K562 (cell line): ENCODE measurements at regions not wholly inside any gene's neighbourhood (a gene's known extent, or its start where the extent isn't known, plus 50 kb on each side); places are given as distances from the start of the nearest gene placed in this dataset.

Source experiments
- ATAC-seq: fragments of 200-7000 bp; cut with Tn5 transposase; 3 replicates; pipeline ENCODE4 v1.9.1; 2020; ENCODE audit warnings: moderate library complexity
- BruUV-seq: library from RNA; stranded (reverse); fragments of 400-500 nt; replicated peaks from 2 replicates; lab custom pipeline; 2021; lab: Mats Ljungman, UMichigan
- CTCF ChIA-PET: fragments of 300-600 bp; formaldehyde crosslinking; extraction: SDS; loops from one replicate; lab custom pipeline; 2021; ENCODE audit warnings: low intra/inter-chr PET ratio; lab: Yijun Ruan, JAX
- POLR2A ChIA-PET: fragments of 300-600, 350-650 bp; sonication (Branson Sonifier 250); formaldehyde crosslinking; extraction: SDS; loops from one replicate; lab custom pipeline; 2021; ENCODE audit warnings: antibody characterized with exemption, inconsistent platforms; lab: Yijun Ruan, JAX
- DNase-seq, 4 experiments: peaks; one replicate each; pipeline versions ENCODE4 v3.0.0 to v3.0.0-alpha.2; 2011 to 2018; ENCODE audit warnings: low spot score in 3 of 4, mixed read lengths in 3 of 4; ENCODE audit errors: extremely low read depth in 1 of 4
- FAIRE-seq: peaks from 2 replicates; lab custom pipeline; 2011; peaks lifted over from hg19 to GRCh38; lab: Jason Lieb, UNC
- H2AFZ ChIP-seq: 2 replicates; pipeline ENCODE4 v1.6.0; 2011; ENCODE audit warnings: low read depth, low read length, control low read depth, inconsistent platforms
- H3K27ac ChIP-seq: fragments of 200-600 bp; 3 replicates; pipeline ENCODE4 v1.8.0; 2011; ENCODE audit warnings: low read depth, mild to moderate bottlenecking, control low read depth, inconsistent platforms, low read length, moderate library complexity, mixed read lengths; ENCODE audit errors: extremely low read depth
- H3K27me3 ChIP-seq, 2 experiments: fragments of 300-600 bp in 1 of 2; 2 replicates in 1 of 2; 3 replicates in 1 of 2; pipeline versions ENCODE4 v1.6.0 to v1.8.0; 2011; ENCODE audit warnings: inconsistent platforms in 2 of 2, low read length in 2 of 2, mild to moderate bottlenecking in 1 of 2, mixed read lengths in 1 of 2, moderate library complexity in 1 of 2; ENCODE audit not compliant: control insufficient read depth in 2 of 2, insufficient read depth in 2 of 2
- H3K36me3 ChIP-seq: fragments of 300-600 bp; 3 replicates; pipeline ENCODE4 v1.8.0; 2011; ENCODE audit warnings: mild to moderate bottlenecking, low read length, inconsistent platforms; ENCODE audit not compliant: control insufficient read depth, insufficient read depth
- H3K4me1 ChIP-seq, 2 experiments: fragments of 200-600 bp in 1 of 2; replicated peaks in 1 of 2; 2 replicates in 1 of 2; 3 replicates in 1 of 2; pipeline versions ENCODE4 v1.5.1 to v1.8.0; 2011; ENCODE audit warnings: inconsistent platforms in 2 of 2, low read length in 2 of 2, mild to moderate bottlenecking in 1 of 2, mixed read lengths in 1 of 2, moderate library complexity in 1 of 2; ENCODE audit not compliant: control insufficient read depth in 2 of 2, insufficient read depth in 2 of 2
- H3K4me2 ChIP-seq: 2 replicates; pipeline ENCODE4 v1.6.1; 2011; ENCODE audit warnings: low read length, control low read depth, inconsistent platforms, mixed read lengths; ENCODE audit not compliant: insufficient read depth
- H3K4me3 ChIP-seq: fragments of 200-600 bp; sonication (generic), shearing (Covaris generic); 2 replicates; pipeline ENCODE4 v1.5.1; 2016; ENCODE audit warnings: control low read depth, inconsistent platforms
- H3K79me2 ChIP-seq: fragments of 200-600 bp; 3 replicates; pipeline ENCODE4 v1.8.0; 2011; ENCODE audit warnings: low read length, inconsistent platforms; ENCODE audit not compliant: control insufficient read depth, insufficient read depth
- H3K9ac ChIP-seq, 2 experiments: 2 replicates each; pipeline versions ENCODE4 v1.6.0 to v1.6.1; 2011; ENCODE audit warnings: low read depth in 2 of 2, low read length in 2 of 2, control low read depth in 1 of 2, inconsistent platforms in 1 of 2, mild to moderate bottlenecking in 1 of 2, mixed read lengths in 1 of 2; ENCODE audit not compliant: insufficient read depth in 1 of 2
- H3K9me1 ChIP-seq: one replicate; pipeline ENCODE4 v1.6.0; 2011; ENCODE audit warnings: inconsistent platforms, mild to moderate bottlenecking, low read length, moderate library complexity; ENCODE audit not compliant: control insufficient read depth, insufficient read depth
- H3K9me3 ChIP-seq: replicated peaks from 2 replicates; pipeline ENCODE4 v1.5.1; 2011; ENCODE audit warnings: low read depth, low read length, inconsistent platforms; ENCODE audit not compliant: control insufficient read depth, insufficient read depth
- H4K20me1 ChIP-seq: replicated peaks from 2 replicates; pipeline ENCODE4 v1.6.1; 2011; ENCODE audit warnings: low read length, inconsistent platforms, mixed read lengths; ENCODE audit not compliant: control insufficient read depth, insufficient read depth
- CBX2 ChIP-seq: fragments of 200-600 bp; sonication (generic); IDR thresholded peaks from one replicate; pipeline ENCODE4 v1.6.1; 2012; ENCODE audit warnings: mild to moderate bottlenecking, low read length, inconsistent platforms; ENCODE audit not compliant: insufficient read depth, poor library complexity, severe bottlenecking
- KLF10 ChIP-seq: fragments of 250-450 bp; sonication (Bioruptor Pico); IDR thresholded peaks from 2 replicates; pipeline ENCODE4 v1.6.1; 2021; ENCODE audit warnings: matching md5 sums
- POU5F1 ChIP-seq: fragments of 150-350 bp; IDR thresholded peaks from 2 replicates; pipeline ENCODE4 v1.6.1; 2014; ENCODE audit warnings: borderline replicate concordance, low read length, low read depth, mild to moderate bottlenecking; ENCODE audit not compliant: partially characterized antibody
- SAP30 ChIP-seq: fragments of 200-600 bp; sonication (generic); IDR thresholded peaks from 2 replicates; pipeline ENCODE4 v1.6.1; 2012; ENCODE audit warnings: borderline replicate concordance, low read depth, mild to moderate bottlenecking, moderate library complexity, low read length, control low read depth, inconsistent platforms; ENCODE audit not compliant: insufficient read depth, poor library complexity, severe bottlenecking
- SIX5 ChIP-seq, 2 experiments: IDR thresholded peaks; 2 replicates each; pipeline ENCODE4 v1.6.1; 2011; ENCODE audit warnings: low read length in 2 of 2, borderline replicate concordance in 1 of 2, low read depth in 1 of 2, mild to moderate bottlenecking in 1 of 2, moderate library complexity in 1 of 2; ENCODE audit not compliant: insufficient read depth in 1 of 2
- SP2 ChIP-seq: IDR thresholded peaks from 2 replicates; pipeline ENCODE4 v1.6.1; 2011; ENCODE audit warnings: mild to moderate bottlenecking, low read depth, low read length, moderate library complexity; ENCODE audit not compliant: poor library complexity, severe bottlenecking; ENCODE audit errors: extremely low read depth
- TRIM24 ChIP-seq, 2 experiments: fragments of 450-650 bp; IDR thresholded peaks; 2 replicates each; pipeline ENCODE4 v1.6.1; 2016
- ZNF311 ChIP-seq: fragments of 250-450 bp; sonication (Bioruptor Pico); IDR thresholded peaks from 2 replicates; pipeline ENCODE4 v1.4.0; 2020; ENCODE audit warnings: mild to moderate bottlenecking, moderate library complexity
- ZNF75A ChIP-seq: fragments of 450-650 bp; formaldehyde crosslinking; IDR thresholded peaks from 2 replicates; pipeline ENCODE4 v1.4.0; 2020; ENCODE audit warnings: mild to moderate bottlenecking
- ZNF780A ChIP-seq: fragments of 250-450 bp; sonication (Bioruptor Pico); IDR thresholded peaks from 2 replicates; pipeline ENCODE4 v1.5.0; 2021; ENCODE audit warnings: mild to moderate bottlenecking
- WGBS: fragments of 100-300 bp; shearing (Covaris generic); methylation state at CpG from one replicate; pipeline ENCODE4 v1.1.6; 2016; ENCODE audit warnings: low coverage, mixed read lengths; ENCODE audit not compliant: insufficient coverage; ENCODE audit errors: missing lambda C conversion rate; 5-methylcytosine and 5-hydroxymethylcytosine counted together
- in situ Hi-C: fragments of 300-500 bp; cut with MboI; formaldehyde crosslinking; loops from 4 replicates; pipeline ENCODE4 v1.15.0; 2018; ENCODE audit warnings: inconsistent platforms, mixed read lengths
- intact Hi-C: fragments of 100-400 bp; cut with micrococcal nuclease; formaldehyde crosslinking; loops from 2 replicates; pipeline ENCODE4 v1.14.2; 2022
- TF ChIP-seq, protein P1 (sequence below): fragments of 250-450 bp; sonication (Bioruptor Pico); IDR thresholded peaks from 2 replicates; pipeline ENCODE4 v1.8.0; 2022; ENCODE audit warnings: inconsistent platforms
- TF ChIP-seq, protein P2 (sequence below): fragments of 450-650 bp; formaldehyde crosslinking; conservative IDR thresholded peaks from 2 replicates; pipeline ENCODE4 v1.4.0; 2022; ENCODE audit warnings: mild to moderate bottlenecking, missing genetic modification characterization

DNA sequence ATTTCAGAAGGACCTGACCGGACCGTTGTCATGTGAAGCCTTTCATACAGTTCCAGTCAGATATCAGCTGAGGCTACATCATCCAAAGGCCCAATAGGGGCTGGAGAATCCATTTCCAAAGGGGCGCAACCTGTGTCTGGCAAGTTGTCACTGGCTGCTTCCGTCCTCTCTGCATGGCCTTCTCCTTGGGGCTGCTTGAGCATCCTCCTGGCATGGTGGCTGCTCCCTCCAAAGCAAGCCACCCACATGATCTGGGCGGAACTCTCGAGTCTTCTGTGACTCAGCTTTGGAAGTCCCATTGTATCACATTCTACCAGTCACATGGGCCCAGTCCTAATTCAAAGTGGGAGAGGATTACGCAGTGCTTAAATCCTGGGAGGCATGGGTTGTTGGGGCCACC lies 207.0 kb upstream of the SHH start:
- TF ChIP-seq SP2 = no peak
- TF ChIP-seq ZNF311 (CRISPR knock-in tag) = no peak
- no peak for TF ChIP-seq ZNF780A (CRISPR knock-in tag)
- no peak for TF ChIP-seq KLF10
- TF ChIP-seq, all 486 proteins: peak for 0
- Histone ChIP-seq H3K36me3 (no peaks in the 10 kb centered on the region), H3K4me3 (no peak overlapping the region), H3K27ac (no peak overlapping the region), H3K4me2 (no peak overlapping the region), H4K20me1 (no peaks in the 10 kb centered on the region), H3K79me2 (no peaks in the 10 kb centered on the region), H3K9ac (no peak overlapping the region), H2AFZ (no peak overlapping the region), H3K4me1 (no peaks in the 10 kb centered on the region), H3K9me3 (no peaks in the 10 kb centered on the region), H3K27me3 (peaks cover 49 to 67% of the 10 kb centered on the region in 2 experiments), H3K9me1 (no peaks in the 10 kb centered on the region)
- POLR2A ChIA-PET = no interaction called here
- in situ Hi-C loops (no loop called here), intact Hi-C loops (no loop called here)
- BruUV-seq = no TSS peak
- FAIRE-seq (no peak), ATAC-seq (no peak), DNase-seq (no peak)
- 2% methylated on average over 7 of the region's 7 CpGs for WGBS
- CTCF ChIA-PET = no interaction called here

DNA sequence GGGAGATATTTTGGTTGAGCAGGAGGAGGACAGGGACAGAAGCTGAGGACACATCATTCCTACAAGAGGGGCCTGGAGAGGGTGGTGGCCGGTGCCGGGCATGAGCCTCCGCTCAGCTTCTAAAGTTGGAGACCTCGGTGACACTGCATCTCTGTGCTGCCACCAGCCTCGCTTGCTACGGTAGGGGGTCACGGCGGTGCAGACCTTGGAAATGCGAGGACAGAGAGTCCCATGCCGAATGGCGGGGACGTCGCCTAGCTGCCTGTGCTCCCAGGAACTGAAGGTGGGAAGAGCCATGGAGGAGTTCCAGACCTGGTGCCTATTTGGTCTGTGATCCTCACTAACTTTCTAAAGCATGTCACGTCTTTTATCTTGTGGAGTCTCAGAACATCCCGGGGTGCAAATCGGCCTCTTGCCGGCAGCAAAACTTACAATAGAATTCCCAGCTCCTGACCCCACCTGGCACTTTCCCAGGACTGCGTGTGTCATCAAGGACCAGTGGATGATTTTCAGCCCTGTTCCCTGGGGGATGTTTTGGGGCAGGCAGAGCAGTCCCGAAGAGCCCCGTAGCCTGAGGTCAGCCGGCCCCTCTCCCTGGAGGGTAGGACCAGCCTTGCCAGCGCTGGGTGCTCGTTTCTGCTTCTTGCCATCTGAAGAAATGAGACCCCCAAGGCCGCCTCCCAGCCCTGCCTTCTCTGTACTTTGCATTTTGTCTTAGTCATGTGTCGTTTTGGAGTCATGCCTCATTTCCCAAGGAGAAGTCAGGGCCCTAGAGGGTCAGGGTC lies 205.8 kb upstream of the SHH start:
- intact Hi-C loops (no loop called here), in situ Hi-C loops (no loop called here)
- POLR2A ChIA-PET = interaction anchor here (0.6 to 1.2 kb wide), 2 partner anchors 10 to 933 kb away, joined by 4 read pairs; no protein-coding TSS in a partner anchor
- H3K9ac ChIP-seq = no peak overlapping the region
- no peak overlapping the region for H3K4me3 ChIP-seq
- peaks cover 41 to 55% of the 10 kb centered on the region in 2 experiments for H3K27me3 ChIP-seq
- under 1% methylated on average over 25 of the region's 25 CpGs for WGBS
- no peaks in the 10 kb centered on the region for H3K9me3 ChIP-seq
- no peaks in the 10 kb centered on the region for H3K36me3 ChIP-seq
- FAIRE-seq = no peak
- no peaks in the 10 kb centered on the region for H3K4me1 ChIP-seq
- no peak overlapping the region for H3K27ac ChIP-seq
- ATAC-seq = no peak
- CTCF ChIA-PET = no interaction called here
- no peak overlapping the region for H3K4me2 ChIP-seq
- H3K9me1 ChIP-seq = no peaks in the 10 kb centered on the region
- no peak for TF ChIP-seq TRIM24 (IDR thresholded peaks at IDR 0.05)
- no peak for TF ChIP-seq CBX2
- TF ChIP-seq SIX5 (IDR thresholded peaks at IDR 0.05; ENCODE audit: borderline replicate concordance in 1 of 2, insufficient read depth in 1 of 2, low read depth in 1 of 2, low read length in 2 of 2) = no peak
- no peak for TF ChIP-seq SAP30
- no peak for TF ChIP-seq ZNF75A
- no peak for TF ChIP-seq POU5F1
- TF ChIP-seq, protein P1, sequence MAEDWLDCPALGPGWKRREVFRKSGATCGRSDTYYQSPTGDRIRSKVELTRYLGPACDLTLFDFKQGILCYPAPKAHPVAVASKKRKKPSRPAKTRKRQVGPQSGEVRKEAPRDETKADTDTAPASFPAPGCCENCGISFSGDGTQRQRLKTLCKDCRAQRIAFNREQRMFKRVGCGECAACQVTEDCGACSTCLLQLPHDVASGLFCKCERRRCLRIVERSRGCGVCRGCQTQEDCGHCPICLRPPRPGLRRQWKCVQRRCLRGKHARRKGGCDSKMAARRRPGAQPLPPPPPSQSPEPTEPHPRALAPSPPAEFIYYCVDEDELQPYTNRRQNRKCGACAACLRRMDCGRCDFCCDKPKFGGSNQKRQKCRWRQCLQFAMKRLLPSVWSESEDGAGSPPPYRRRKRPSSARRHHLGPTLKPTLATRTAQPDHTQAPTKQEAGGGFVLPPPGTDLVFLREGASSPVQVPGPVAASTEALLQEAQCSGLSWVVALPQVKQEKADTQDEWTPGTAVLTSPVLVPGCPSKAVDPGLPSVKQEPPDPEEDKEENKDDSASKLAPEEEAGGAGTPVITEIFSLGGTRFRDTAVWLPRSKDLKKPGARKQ = no peak
- TF ChIP-seq, protein P2, sequence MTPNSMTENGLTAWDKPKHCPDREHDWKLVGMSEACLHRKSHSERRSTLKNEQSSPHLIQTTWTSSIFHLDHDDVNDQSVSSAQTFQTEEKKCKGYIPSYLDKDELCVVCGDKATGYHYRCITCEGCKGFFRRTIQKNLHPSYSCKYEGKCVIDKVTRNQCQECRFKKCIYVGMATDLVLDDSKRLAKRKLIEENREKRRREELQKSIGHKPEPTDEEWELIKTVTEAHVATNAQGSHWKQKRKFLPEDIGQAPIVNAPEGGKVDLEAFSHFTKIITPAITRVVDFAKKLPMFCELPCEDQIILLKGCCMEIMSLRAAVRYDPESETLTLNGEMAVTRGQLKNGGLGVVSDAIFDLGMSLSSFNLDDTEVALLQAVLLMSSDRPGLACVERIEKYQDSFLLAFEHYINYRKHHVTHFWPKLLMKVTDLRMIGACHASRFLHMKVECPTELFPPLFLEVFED = no peak
- H4K20me1 ChIP-seq = no peaks in the 10 kb centered on the region
- BruUV-seq = no TSS peak
- DNase-seq = no peak
- H2AFZ ChIP-seq = no peak overlapping the region
- no peaks in the 10 kb centered on the region for H3K79me2 ChIP-seq
